ENCODE measurements at regions not wholly inside any gene's neighbourhood (a gene's known extent, or its start where the extent isn't known, plus 50 kb on each side); places are given as distances from the start of the nearest gene placed in this dataset.

DNA sequence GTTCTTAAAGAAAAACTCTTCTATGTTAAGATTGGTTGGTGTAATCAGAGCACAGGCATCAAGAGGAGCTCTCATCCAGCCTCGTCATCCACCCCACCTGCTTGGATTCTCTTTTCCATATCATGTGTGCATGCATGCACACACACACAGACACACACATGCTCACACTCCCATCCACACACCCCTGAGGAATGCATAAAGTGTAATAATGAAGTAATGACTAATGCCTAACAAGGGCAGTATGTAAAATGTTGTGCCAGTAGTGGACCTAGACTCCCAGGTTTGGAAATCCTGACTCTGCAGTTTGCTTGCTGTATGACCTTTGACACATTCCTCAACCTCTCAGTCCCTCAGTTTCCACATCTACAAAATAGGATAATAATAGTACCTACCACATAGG is 280.0 kb upstream of the ANKRD55 start:
- TF ChIP-seq, protein P1, sequence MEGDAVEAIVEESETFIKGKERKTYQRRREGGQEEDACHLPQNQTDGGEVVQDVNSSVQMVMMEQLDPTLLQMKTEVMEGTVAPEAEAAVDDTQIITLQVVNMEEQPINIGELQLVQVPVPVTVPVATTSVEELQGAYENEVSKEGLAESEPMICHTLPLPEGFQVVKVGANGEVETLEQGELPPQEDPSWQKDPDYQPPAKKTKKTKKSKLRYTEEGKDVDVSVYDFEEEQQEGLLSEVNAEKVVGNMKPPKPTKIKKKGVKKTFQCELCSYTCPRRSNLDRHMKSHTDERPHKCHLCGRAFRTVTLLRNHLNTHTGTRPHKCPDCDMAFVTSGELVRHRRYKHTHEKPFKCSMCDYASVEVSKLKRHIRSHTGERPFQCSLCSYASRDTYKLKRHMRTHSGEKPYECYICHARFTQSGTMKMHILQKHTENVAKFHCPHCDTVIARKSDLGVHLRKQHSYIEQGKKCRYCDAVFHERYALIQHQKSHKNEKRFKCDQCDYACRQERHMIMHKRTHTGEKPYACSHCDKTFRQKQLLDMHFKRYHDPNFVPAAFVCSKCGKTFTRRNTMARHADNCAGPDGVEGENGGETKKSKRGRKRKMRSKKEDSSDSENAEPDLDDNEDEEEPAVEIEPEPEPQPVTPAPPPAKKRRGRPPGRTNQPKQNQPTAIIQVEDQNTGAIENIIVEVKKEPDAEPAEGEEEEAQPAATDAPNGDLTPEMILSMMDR (IDR thresholded peaks at IDR 0.05): no peak
- Mint-ChIP-seq H3K27me3 (no peaks in the 10 kb centered on the region), H3K4me3 (no peak overlapping the region), H3K36me3 (ENCODE audit: low read depth) (no peaks in the 10 kb centered on the region), H3K9me3 (no peaks in the 10 kb centered on the region), H3K4me1 (peaks cover 13% of the 10 kb centered on the region), H3K27ac (no peak overlapping the region)
- ChIA-PET POLR2A (no interaction called here), CTCF (no interaction called here)
- intact Hi-C loops (cut with micrococcal nuclease): no loop called here
- ATAC-seq (ENCODE audit: low read depth): no peak
- no peak for DNase-seq

DNA sequence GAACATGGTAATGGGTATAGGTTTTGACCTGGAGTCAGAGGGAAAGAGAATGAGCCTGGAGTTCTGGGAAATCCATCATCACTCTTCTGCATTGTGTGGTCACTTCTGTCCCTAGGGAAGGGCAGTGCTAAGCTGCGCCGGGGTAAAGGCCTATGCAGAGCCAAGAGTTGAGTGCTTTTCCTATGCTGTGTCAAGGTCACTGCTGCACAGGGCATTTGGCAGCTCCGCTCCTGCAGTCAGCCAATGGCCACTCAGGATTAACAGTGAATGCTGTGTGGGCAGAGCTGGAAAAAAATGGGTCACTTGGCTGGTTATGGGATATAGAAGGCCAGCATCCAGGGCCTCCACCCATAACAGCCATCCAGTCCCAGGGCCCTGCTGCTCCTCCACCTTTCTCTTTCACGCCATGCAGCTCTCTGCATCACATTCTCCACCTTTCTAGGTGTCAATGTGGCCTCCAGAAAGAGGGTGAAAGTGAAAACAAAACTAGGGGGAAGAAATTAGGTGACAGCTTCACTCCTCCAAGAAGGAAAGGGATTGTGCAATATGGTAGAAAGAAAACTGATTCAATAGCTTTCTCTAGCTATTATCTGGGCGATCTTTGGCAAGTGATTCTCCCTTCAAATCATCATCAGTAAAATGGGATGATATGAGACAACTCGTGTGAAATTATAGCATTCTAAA is 279.3 kb upstream of the ANKRD55 start:
- CTCF ChIA-PET: no interaction called here
- Mint-ChIP-seq H3K4me3 (no peak overlapping the region), H3K36me3 (ENCODE audit: low read depth) (no peaks in the 10 kb centered on the region), H3K9me3 (no peaks in the 10 kb centered on the region), H3K27me3 (no peaks in the 10 kb centered on the region), H3K4me1 (peaks cover 13% of the 10 kb centered on the region), H3K27ac (no peak overlapping the region)
- intact Hi-C loops (cut with micrococcal nuclease): no loop called here
- POLR2A ChIA-PET: interaction anchor here (0.5 kb wide), 1 partner anchor 275 kb away, joined by 3 read pairs; no protein-coding TSS in a partner anchor
- TF ChIP-seq, protein P1 (IDR thresholded peaks at IDR 0.05): no peak
- no peak for ATAC-seq (ENCODE audit: low read depth)
- no peak for DNase-seq

DNA sequence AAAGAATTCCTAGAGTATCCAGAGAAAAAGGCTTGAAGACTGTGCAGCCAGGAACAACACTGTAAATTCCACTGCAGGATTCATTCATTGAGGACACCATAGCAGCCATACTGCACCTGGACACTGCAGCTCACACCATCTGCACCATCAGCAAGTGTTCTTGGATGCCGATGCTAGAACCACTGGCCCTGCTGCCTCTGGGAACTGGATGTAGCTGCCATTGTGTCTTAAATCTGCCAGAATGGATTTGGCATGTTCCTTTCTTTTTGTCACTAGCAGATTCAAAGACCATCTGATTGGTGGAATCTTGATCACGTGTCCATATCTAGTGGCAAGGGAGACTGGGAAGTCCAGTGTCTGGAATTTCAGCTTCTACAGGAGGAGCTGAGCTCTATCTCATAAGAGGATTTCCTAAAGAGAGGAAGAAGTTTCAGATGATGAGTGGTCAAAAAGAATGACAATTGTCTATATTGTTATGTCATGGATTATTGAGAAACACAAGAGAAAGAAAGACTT is 278.3 kb upstream of the ANKRD55 start:
- ATAC-seq (ENCODE audit: low read depth): no peak
- DNase-seq: no peak
- TF ChIP-seq, protein P1 (IDR thresholded peaks at IDR 0.05): no peak
- ChIA-PET POLR2A (no interaction called here), CTCF (no interaction called here)
- intact Hi-C loops (cut with micrococcal nuclease): no loop called here
- Mint-ChIP-seq H3K27me3 (no peaks in the 10 kb centered on the region), H3K36me3 (ENCODE audit: low read depth) (no peaks in the 10 kb centered on the region), H3K27ac (no peak overlapping the region), H3K4me3 (no peak overlapping the region), H3K9me3 (no peaks in the 10 kb centered on the region), H3K4me1 (peaks cover 10% of the 10 kb centered on the region)

DNA sequence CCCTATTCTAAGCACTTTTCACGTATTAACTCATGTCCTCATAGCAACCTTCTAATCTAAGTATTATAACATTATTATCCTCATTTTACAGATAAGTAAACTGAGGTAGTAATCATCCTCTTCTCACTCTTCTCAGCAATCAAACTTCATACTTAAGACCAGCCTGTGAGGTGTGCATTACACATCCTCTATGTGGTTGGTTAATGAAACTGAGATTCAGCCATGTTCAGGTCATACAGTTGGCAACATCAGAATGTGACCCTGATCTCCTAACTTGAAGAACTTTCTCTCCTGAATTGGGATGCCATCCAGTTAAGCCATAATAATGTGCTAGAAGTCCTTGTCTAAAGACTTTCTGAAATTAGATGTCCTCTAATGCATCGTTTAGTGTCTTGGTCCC is 275.1 kb upstream of the ANKRD55 start:
- Mint-ChIP-seq H3K4me1 (peaks cover 15% of the 10 kb centered on the region), H3K36me3 (ENCODE audit: low read depth) (no peaks in the 10 kb centered on the region), H3K27me3 (no peaks in the 10 kb centered on the region), H3K27ac (no peak overlapping the region), H3K9me3 (no peaks in the 10 kb centered on the region), H3K4me3 (no peak overlapping the region)
- CTCF ChIA-PET: no interaction called here
- ATAC-seq (ENCODE audit: low read depth): no peak
- intact Hi-C loops (cut with micrococcal nuclease): no loop called here
- POLR2A ChIA-PET: no interaction called here
- TF ChIP-seq, protein P1 (IDR thresholded peaks at IDR 0.05): no peak
- DNase-seq: no peak

DNA sequence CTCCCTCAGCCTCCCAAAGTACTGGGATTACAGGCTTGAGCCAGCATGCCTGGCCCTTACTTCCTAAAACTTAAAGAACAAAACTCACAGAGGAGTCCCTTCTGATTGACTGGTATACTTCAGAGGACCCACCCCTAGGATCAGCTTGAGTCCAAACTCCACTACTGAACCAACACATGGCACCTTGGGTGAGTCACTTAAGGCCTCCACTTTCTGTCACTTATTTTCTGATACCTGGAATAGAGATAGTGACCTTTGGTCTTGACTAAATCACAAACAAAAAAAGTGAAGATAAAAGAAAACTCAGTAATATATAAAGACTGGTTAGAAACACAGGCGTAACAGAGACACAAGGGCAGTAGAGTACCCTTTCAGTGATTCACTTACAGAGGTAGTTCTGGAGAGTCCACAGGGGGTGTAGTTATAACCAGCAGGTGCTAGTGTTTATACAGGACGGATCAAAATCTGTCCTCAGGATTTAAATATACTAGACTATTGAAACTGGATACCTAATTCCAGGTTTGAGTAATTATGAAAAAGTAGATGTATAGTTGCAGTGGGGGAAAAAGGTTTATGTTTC is 274.3 kb upstream of the ANKRD55 start:
- peaks cover 14% of the 10 kb centered on the region for H3K4me1 Mint-ChIP-seq
- CTCF ChIA-PET: no interaction called here
- H3K27me3 Mint-ChIP-seq: no peaks in the 10 kb centered on the region
- no peak for DNase-seq
- TF ChIP-seq, protein P1 (IDR thresholded peaks at IDR 0.05): no peak
- intact Hi-C loops (cut with micrococcal nuclease): no loop called here
- POLR2A ChIA-PET: no interaction called here
- H3K9me3 Mint-ChIP-seq: no peaks in the 10 kb centered on the region
- H3K4me3 Mint-ChIP-seq: no peak overlapping the region
- H3K36me3 Mint-ChIP-seq (ENCODE audit: low read depth): no peaks in the 10 kb centered on the region
- no peak for ATAC-seq (ENCODE audit: low read depth)
- no peak overlapping the region for H3K27ac Mint-ChIP-seq

All from activated B cell treated with CpG ODN at 0.5 μM for 24 hours (primary cell).